SU-DHL-6 (cell line): ENCODE measurements at regions not wholly inside any gene's neighbourhood (a gene's known extent, or its start where the extent isn't known, plus 50 kb on each side); places are given as distances from the start of the nearest gene placed in this dataset.
A peak's percentile ranks its signal among the peaks of the same experiment; 100 is the strongest.

Experiments
- H2AFZ ChIP-seq: fragments of 200-600 bp; sonication (generic); 2 replicates; pipeline ENCODE4 v1.6.1; 2014; ENCODE audit warnings: low read depth, mild to moderate bottlenecking, moderate library complexity, mixed read lengths, antibody characterized with exemption, low read length; ENCODE audit not compliant: severe bottlenecking
- H3F3A ChIP-seq: fragments of 200-600 bp; shearing (Covaris generic); 2 replicates; pipeline ENCODE4 v1.6.0; 2016; ENCODE audit warnings: antibody characterized with exemption, mild to moderate bottlenecking; ENCODE audit not compliant: insufficient read depth
- H3K27ac ChIP-seq: fragments of 200-600 bp; sonication (generic); 2 replicates; pipeline ENCODE4 v1.5.1; 2016; ENCODE audit warnings: low read depth, mild to moderate bottlenecking, low read length, moderate library complexity, mixed read lengths
- H3K27me3 ChIP-seq: fragments of 200-600 bp; sonication (generic), shearing (Covaris generic); 2 replicates; pipeline ENCODE4 v1.6.0; 2014; ENCODE audit warnings: mild to moderate bottlenecking, low read length
- H3K36me3 ChIP-seq: fragments of 200-600 bp; sonication (generic); 2 replicates; pipeline ENCODE4 v1.6.1; 2014; ENCODE audit warnings: mild to moderate bottlenecking, low read length, mixed read lengths
- H3K4me2 ChIP-seq: fragments of 300-600, 200-600 bp; shearing (Covaris generic), sonication (generic); 2 replicates; pipeline ENCODE4 v1.6.0; 2014; ENCODE audit warnings: low read length, low read depth, mild to moderate bottlenecking; ENCODE audit not compliant: poor library complexity, severe bottlenecking
- H3K4me3 ChIP-seq: fragments of 200-600 bp; sonication (generic); 2 replicates; pipeline ENCODE4 v1.5.1; 2014; ENCODE audit warnings: antibody characterized with exemption, low read length, mild to moderate bottlenecking, mixed read lengths; ENCODE audit not compliant: insufficient read depth, poor library complexity, severe bottlenecking
- H3K79me2 ChIP-seq: fragments of 200-600 bp; sonication (generic); 2 replicates; pipeline ENCODE4 v1.6.1; 2014; ENCODE audit warnings: mild to moderate bottlenecking, low read length, moderate library complexity; ENCODE audit not compliant: insufficient read depth
- H3K9ac ChIP-seq: fragments of 200-600 bp; sonication (generic); 2 replicates; pipeline ENCODE4 v1.7.0; 2014; ENCODE audit warnings: mild to moderate bottlenecking, low read length
- H3K9me2 ChIP-seq: fragments of 200-600 bp; sonication (generic); replicated peaks from 2 replicates; pipeline ENCODE4 v1.6.1; 2014; ENCODE audit warnings: low read length; ENCODE audit not compliant: insufficient read depth
- H3K9me3 ChIP-seq: fragments of 200-600 bp; sonication (generic); 2 replicates; pipeline ENCODE4 v1.6.1; 2014; ENCODE audit warnings: low read length, mixed read lengths; ENCODE audit not compliant: insufficient read depth
- H4K20me1 ChIP-seq: fragments of 200-600 bp; sonication (generic); 2 replicates; pipeline ENCODE4 v1.6.1; 2014; ENCODE audit warnings: low read depth, mild to moderate bottlenecking, antibody characterized with exemption, low read length, moderate library complexity, mixed read lengths
- EZH2phosphoT487 ChIP-seq: fragments of 200-600 bp; sonication (generic), shearing (Covaris generic); conservative IDR thresholded peaks from 2 replicates; pipeline ENCODE4 v1.6.1; 2018; ENCODE audit warnings: mild to moderate bottlenecking, antibody characterized with exemption, low read length, moderate library complexity, mixed read lengths
- TF ChIP-seq, protein P1 (sequence below): fragments of 200-600 bp; sonication (generic); IDR thresholded peaks from one replicate; pipeline ENCODE4 v1.5.1; 2017; ENCODE audit warnings: antibody characterized with exemption, mild to moderate bottlenecking, low read length, moderate library complexity; ENCODE audit not compliant: insufficient read depth, poor library complexity, severe bottlenecking

DNA sequence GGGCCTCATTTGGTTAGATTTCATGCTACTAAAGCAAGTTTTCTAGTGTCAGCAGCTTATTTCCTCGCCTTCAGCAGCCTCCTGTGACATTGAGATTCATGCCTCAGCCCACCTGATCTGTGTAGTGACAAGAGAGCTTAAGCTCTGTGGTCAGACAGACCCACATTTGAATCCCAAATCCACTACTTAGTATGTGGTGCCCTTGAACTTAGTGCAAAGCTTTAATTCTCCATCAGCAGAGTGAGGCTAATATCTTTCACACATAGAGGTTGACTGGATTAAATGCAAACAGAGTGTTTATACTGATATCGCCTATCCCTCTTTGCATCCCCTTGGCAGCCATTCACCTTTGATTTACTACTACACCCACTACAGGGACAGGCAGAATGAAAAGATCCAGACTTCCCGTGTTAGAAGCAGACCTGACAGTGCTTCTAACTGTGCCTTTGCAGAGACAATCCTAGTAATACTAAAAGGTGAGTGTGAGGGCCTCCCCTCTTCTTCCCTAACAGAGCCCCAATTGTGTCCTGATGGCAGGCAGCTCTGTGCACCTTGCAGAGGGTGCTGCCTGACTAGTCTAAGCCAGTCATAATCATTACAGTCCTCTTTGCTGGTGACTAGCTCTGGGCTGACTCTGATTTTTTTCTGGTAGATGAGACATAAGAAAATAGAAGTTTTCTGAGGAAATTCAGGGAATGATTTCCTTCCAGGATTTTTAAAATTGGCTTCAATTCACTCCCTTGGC lies 264.0 kb downstream of the CTH start:
- H3K36me3 ChIP-seq, result no peaks in the 10 kb centered on the region
- H3F3A ChIP-seq, result no peaks in the 10 kb centered on the region
- no peaks in the 10 kb centered on the region for H3K79me2 ChIP-seq
- no peak overlapping the region for H3K4me2 ChIP-seq
- no peak overlapping the region for H3K27ac ChIP-seq
- TF ChIP-seq, protein P1, sequence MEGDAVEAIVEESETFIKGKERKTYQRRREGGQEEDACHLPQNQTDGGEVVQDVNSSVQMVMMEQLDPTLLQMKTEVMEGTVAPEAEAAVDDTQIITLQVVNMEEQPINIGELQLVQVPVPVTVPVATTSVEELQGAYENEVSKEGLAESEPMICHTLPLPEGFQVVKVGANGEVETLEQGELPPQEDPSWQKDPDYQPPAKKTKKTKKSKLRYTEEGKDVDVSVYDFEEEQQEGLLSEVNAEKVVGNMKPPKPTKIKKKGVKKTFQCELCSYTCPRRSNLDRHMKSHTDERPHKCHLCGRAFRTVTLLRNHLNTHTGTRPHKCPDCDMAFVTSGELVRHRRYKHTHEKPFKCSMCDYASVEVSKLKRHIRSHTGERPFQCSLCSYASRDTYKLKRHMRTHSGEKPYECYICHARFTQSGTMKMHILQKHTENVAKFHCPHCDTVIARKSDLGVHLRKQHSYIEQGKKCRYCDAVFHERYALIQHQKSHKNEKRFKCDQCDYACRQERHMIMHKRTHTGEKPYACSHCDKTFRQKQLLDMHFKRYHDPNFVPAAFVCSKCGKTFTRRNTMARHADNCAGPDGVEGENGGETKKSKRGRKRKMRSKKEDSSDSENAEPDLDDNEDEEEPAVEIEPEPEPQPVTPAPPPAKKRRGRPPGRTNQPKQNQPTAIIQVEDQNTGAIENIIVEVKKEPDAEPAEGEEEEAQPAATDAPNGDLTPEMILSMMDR, result no peak
- H4K20me1 ChIP-seq, result no peaks in the 10 kb centered on the region
- H3K27me3 ChIP-seq, result no peaks in the 10 kb centered on the region
- H3K9me2 ChIP-seq, result no peaks in the 10 kb centered on the region
- no peak overlapping the region for H2AFZ ChIP-seq
- H3K9ac ChIP-seq, result no peak overlapping the region
- no peaks in the 10 kb centered on the region for H3K9me3 ChIP-seq
- H3K4me3 ChIP-seq, result no peak overlapping the region

DNA sequence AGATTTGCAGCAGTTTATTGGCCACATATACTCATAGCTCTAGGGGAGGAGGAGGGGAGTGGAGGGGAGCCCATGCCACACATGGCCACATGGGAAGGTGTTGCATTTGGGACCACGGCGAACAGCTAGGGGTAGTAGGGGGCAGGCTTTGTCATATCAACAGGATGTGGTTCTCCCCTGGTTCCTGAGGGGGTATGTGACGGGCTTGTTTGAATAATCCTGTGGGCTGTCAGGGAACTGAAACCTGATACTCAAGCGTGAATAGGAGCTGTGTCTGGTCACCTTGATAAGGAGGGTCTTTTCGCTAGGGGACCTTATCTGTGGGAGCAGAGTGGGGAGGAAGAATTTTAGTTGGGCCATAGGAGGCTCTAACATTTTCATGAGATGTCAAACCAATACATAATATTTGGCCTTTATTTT lies 264.7 kb downstream of the CTH start:
- H3K36me3 ChIP-seq, result no peaks in the 10 kb centered on the region
- H3K27me3 ChIP-seq, result no peaks in the 10 kb centered on the region
- H4K20me1 ChIP-seq, result no peaks in the 10 kb centered on the region
- no peaks in the 10 kb centered on the region for H3F3A ChIP-seq
- TF ChIP-seq, protein P1, result no peak
- TF ChIP-seq EZH2phosphoT487, result no peak
- H3K9ac ChIP-seq, result no peak overlapping the region
- H3K4me2 ChIP-seq, result no peak overlapping the region
- H3K79me2 ChIP-seq, result no peaks in the 10 kb centered on the region
- H3K9me2 ChIP-seq, result no peaks in the 10 kb centered on the region
- H3K27ac ChIP-seq, result no peak overlapping the region
- H2AFZ ChIP-seq, result no peak overlapping the region
- H3K4me3 ChIP-seq, result no peak overlapping the region
- H3K9me3 ChIP-seq, result no peaks in the 10 kb centered on the region

- no peak overlapping the region for H3K4me3 ChIP-seq
- H3K79me2 ChIP-seq, result no peaks in the 10 kb centered on the region
- H3K4me2 ChIP-seq, result no peak overlapping the region
- H4K20me1 ChIP-seq, result no peaks in the 10 kb centered on the region
- H3K9ac ChIP-seq, result no peak overlapping the region
- H3K27ac ChIP-seq, result no peak overlapping the region
- no peak overlapping the region for H2AFZ ChIP-seq
- no peaks in the 10 kb centered on the region for H3K36me3 ChIP-seq
- no peaks in the 10 kb centered on the region for H3F3A ChIP-seq
- H3K9me3 ChIP-seq, result no peaks in the 10 kb centered on the region
- TF ChIP-seq, protein P1, result peak; percentile 70
- no peak for TF ChIP-seq EZH2phosphoT487
- H3K9me2 ChIP-seq, result no peaks in the 10 kb centered on the region
- H3K27me3 ChIP-seq, result no peaks in the 10 kb centered on the region
Measured at GRCh38 chr1:70685300-70686286, 274.5 kb downstream of the CTH start.
